Ovary (tissue), 3 donors: ENCODE measurements at regions not wholly inside any gene's neighbourhood (a gene's known extent, or its start where the extent isn't known, plus 50 kb on each side); places are given as distances from the start of the nearest gene placed in this dataset.

Experiments
- EP300 ChIP-seq: sonication (generic); formaldehyde crosslinking; IDR thresholded peaks from one replicate; pipeline ENCODE4 v1.6.1; 2017; ENCODE audit warnings: antibody characterized with exemption
- POLR2A ChIP-seq: fragments of 450-650 bp; IDR thresholded peaks from one replicate; pipeline ENCODE4 v1.6.1; 2017; ENCODE audit warnings: antibody characterized with exemption, mild to moderate bottlenecking, moderate library complexity
- TF ChIP-seq, protein P1 (sequence below), 3 donors: fragments of 450-650 bp in 2 of 3; fragments of 200-600 bp in 1 of 3; IDR thresholded peaks; one replicate each; pipeline versions ENCODE4 v1.5.1 to v1.8.0; 2016 to 2022; ENCODE audit warnings: antibody characterized with exemption in 3 of 3, mild to moderate bottlenecking in 1 of 3
- donor health status: DM: no; HTN: no; CAD: no.

DNA sequence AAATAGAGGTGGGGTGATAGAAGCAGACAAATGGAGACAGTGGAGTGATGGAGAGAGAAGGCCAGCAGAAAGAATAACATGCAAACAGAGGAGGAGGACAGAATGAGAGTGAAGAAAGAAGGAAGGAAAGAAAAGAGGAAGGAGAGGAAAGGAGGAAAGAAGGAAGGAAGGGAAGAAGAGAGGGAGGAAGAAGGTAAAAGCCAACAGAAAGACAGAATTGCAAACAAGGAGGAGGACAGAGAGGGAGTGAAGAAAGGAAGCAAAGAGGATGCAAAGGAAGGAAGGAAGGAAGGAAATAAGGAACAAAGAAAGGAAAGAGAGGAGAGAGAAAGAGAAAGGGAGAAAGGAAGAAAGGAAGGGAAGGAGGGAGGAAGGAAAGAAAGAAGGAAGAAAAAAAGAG is 444.0 kb downstream of the IRS1 start:
- TF ChIP-seq, protein P1, sequence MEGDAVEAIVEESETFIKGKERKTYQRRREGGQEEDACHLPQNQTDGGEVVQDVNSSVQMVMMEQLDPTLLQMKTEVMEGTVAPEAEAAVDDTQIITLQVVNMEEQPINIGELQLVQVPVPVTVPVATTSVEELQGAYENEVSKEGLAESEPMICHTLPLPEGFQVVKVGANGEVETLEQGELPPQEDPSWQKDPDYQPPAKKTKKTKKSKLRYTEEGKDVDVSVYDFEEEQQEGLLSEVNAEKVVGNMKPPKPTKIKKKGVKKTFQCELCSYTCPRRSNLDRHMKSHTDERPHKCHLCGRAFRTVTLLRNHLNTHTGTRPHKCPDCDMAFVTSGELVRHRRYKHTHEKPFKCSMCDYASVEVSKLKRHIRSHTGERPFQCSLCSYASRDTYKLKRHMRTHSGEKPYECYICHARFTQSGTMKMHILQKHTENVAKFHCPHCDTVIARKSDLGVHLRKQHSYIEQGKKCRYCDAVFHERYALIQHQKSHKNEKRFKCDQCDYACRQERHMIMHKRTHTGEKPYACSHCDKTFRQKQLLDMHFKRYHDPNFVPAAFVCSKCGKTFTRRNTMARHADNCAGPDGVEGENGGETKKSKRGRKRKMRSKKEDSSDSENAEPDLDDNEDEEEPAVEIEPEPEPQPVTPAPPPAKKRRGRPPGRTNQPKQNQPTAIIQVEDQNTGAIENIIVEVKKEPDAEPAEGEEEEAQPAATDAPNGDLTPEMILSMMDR (IDR thresholded peaks at IDR 0.05) = no peak
- no peak for TF ChIP-seq POLR2A
- TF ChIP-seq EP300 = no peak
